ENCODE measurements at regions not wholly inside any gene's neighbourhood (a gene's known extent, or its start where the extent isn't known, plus 50 kb on each side); places are given as distances from the start of the nearest gene placed in this dataset.

DNA sequence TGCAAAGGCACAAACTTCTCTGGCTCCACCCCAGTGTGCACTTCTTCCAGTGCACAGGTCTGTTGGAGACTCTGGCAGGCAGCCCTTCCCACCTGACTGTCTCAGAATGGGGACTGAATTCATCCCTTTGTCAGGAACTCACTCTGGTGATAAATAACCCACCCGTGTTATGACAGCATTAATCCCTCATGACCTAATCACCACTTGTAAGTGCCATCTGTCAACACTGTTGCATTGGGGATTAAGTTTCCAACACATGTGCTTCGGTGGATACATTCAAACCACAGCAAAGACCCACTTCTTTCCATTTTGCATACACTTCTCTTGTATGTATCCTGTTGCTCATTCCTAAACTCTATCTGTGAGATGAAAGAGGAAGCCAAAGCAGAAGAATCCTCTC is 1002.9 kb upstream of the IGFBP7 start:
- Mint-ChIP-seq H3K9me3 (peaks cover 12% of the 10 kb centered on the region), H3K36me3 (ENCODE audit: low read depth) (no peaks in the 10 kb centered on the region), H3K4me3 (no peak overlapping the region), H3K27me3 (no peaks in the 10 kb centered on the region), H3K4me1 (no peaks in the 10 kb centered on the region), H3K27ac (no peak overlapping the region)
- ATAC-seq (no peak), DNase-seq (no peak)

DNA sequence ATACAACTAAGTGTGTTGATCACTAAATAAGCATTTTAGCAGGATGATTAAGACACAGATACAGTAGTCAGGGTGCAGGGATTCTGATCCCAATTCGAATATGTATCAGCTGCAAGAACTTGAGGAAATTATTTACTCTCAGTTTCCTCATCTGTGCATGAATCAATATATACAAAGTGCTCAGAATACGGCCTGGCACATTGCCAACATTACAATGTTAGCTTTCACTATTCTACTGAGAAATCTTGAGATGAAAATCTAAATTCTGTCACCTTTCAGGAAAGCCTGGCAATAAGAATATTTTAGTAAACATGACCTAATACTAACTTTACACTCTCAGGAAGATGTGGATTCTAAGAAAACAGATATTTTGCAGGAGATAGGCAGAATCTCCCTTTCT is 1001.6 kb upstream of the IGFBP7 start:
- ATAC-seq (no peak), DNase-seq (no peak)
- Mint-ChIP-seq H3K27me3 (no peaks in the 10 kb centered on the region), H3K4me1 (no peaks in the 10 kb centered on the region), H3K9me3 (peaks cover 10% of the 10 kb centered on the region), H3K4me3 (no peak overlapping the region), H3K27ac (no peak overlapping the region), H3K36me3 (ENCODE audit: low read depth) (no peaks in the 10 kb centered on the region)

DNA sequence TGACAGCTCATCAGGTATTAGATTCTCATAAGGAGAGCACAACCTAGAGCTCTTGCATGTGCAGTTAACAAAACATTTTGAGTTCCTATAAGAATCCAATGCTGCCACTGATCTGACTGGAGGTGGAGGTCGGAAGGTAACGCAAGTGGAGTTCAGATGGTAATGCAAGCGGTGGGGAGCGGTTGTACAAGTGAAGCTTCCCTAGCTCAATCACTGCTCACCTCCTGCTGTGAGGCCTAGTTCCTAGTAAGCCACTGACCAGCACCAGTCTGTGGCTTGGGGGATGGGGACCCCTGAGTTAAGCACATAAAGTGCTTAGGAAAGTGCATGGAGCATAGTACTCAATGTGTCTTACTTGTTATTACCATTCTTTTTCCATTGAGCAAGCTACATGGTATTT is 983.2 kb upstream of the IGFBP7 start:
- DNase-seq: no peak
- H3K9me3 Mint-ChIP-seq: no peaks in the 10 kb centered on the region
- no peaks in the 10 kb centered on the region for H3K36me3 Mint-ChIP-seq (ENCODE audit: low read depth)
- no peak overlapping the region for H3K27ac Mint-ChIP-seq
- no peaks in the 10 kb centered on the region for H3K27me3 Mint-ChIP-seq
- H3K4me3 Mint-ChIP-seq: no peak overlapping the region
- H3K4me1 Mint-ChIP-seq: no peaks in the 10 kb centered on the region
- ATAC-seq: no peak

DNA sequence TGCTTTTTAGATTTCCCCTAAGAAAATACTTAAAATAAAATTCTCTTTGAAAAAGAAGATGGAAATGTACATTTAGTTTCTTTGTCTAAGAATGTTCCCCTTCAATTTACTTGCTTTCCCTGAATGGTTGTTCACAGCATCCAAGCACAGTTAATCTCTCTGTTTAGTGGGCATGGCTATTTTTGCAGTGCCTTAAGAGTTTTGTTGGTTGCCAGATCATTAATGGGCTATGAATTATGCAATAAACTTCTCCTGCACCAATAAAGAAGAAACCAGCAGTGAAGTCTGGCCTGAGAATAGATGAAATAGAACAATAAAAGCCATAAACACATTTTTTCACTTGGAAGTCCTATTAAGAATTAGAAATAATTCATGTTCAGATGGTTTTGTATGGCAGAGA is 980.4 kb upstream of the IGFBP7 start:
- Mint-ChIP-seq H3K4me3 (no peak overlapping the region), H3K9me3 (peaks cover 6% of the 10 kb centered on the region), H3K36me3 (ENCODE audit: low read depth) (no peaks in the 10 kb centered on the region), H3K27me3 (no peaks in the 10 kb centered on the region), H3K27ac (no peak overlapping the region), H3K4me1 (no peaks in the 10 kb centered on the region)
- DNase-seq (no peak), ATAC-seq (no peak)

DNA sequence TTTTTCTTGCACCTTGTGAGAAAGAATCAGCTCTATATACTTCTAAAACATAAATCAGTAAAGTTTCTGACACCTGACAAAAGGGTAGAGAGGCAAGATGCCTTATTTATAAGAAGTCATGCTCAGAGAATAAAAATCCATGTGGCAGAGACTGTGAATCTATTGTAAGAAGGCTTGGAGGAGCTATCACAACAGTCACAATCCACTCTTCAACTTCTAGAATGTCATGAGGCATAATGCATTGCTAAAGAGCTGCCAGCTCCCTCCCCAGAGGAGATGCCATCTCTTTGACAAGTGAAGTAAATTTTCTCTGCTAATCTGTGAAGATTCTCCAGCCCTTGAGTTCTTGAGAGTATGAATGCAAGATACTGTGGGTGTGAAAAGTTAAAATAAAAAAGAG is 971.2 kb upstream of the IGFBP7 start:
- no peaks in the 10 kb centered on the region for H3K27me3 Mint-ChIP-seq
- H3K36me3 Mint-ChIP-seq (ENCODE audit: low read depth): no peaks in the 10 kb centered on the region
- DNase-seq: no peak
- no peak for ATAC-seq
- H3K4me3 Mint-ChIP-seq: no peak overlapping the region
- peaks cover 30% of the 10 kb centered on the region for H3K9me3 Mint-ChIP-seq
- H3K27ac Mint-ChIP-seq: no peak overlapping the region
- no peaks in the 10 kb centered on the region for H3K4me1 Mint-ChIP-seq

DNA sequence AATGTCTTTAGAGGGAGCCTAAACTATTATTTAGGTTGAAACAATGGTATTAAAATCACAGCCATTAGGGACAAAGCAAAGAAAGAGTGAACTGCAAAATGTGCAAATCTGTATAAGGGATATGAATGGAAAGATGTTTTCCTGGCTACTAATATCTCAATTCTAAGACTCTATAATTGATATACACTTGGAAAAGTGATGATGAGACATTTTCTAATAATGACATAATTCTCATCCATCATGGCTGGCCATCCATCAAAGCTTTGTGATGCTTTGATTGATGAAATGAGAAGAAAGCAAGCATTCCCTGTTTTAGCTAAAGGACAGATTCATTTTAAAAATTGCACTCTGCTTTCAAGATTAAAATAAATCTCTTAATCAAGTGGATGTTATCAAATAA is 965.5 kb upstream of the IGFBP7 start:
- no peak overlapping the region for H3K27ac Mint-ChIP-seq
- H3K4me1 Mint-ChIP-seq: no peaks in the 10 kb centered on the region
- no peaks in the 10 kb centered on the region for H3K36me3 Mint-ChIP-seq (ENCODE audit: low read depth)
- no peak overlapping the region for H3K4me3 Mint-ChIP-seq
- DNase-seq: no peak
- no peaks in the 10 kb centered on the region for H3K27me3 Mint-ChIP-seq
- peaks cover 21% of the 10 kb centered on the region for H3K9me3 Mint-ChIP-seq
- ATAC-seq: no peak

DNA sequence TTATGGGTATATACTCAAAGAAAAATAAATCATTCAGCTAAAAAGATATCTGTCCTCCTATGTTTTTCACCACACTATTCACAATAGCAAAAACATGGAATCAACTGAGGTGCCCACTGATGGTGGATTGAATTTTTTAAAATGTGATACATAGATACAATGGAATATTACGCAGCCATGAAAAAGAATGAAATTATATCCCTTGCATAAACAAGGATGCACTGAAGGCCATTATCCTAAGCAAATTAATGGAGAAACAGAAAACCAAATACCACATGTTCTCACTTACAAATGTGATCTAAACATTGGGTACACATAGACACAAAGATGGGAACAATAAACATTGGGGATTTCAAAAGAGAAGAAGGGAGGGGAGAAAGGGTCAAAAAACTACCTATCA is 964.2 kb upstream of the IGFBP7 start:
- no peak overlapping the region for H3K4me3 Mint-ChIP-seq
- no peaks in the 10 kb centered on the region for H3K36me3 Mint-ChIP-seq (ENCODE audit: low read depth)
- no peak for DNase-seq
- no peaks in the 10 kb centered on the region for H3K27me3 Mint-ChIP-seq
- no peak overlapping the region for H3K27ac Mint-ChIP-seq
- H3K9me3 Mint-ChIP-seq: peaks cover 17% of the 10 kb centered on the region
- no peak for ATAC-seq
- H3K4me1 Mint-ChIP-seq: no peaks in the 10 kb centered on the region

DNA sequence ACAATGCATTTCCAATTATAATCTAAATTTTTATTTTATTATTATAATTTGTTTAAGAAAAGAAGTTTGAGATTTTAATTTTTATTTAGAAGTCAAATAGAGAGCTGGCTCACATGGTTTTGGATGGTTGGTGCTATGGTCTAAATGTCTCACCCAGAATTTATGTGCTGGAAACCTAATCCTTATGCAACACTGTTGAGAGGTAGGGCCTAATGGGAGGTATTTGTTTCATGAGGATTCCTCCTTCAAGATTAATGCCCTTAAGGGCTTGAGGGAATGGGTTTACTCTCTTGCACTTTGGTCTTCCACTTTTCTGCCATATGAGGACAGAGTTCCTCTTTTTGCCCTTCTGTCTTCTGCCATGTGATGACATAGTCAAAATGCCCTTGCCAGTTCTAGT is 960.5 kb upstream of the IGFBP7 start:
- Mint-ChIP-seq H3K36me3 (ENCODE audit: low read depth) (no peaks in the 10 kb centered on the region), H3K27me3 (no peaks in the 10 kb centered on the region), H3K9me3 (peaks cover 10% of the 10 kb centered on the region), H3K27ac (no peak overlapping the region), H3K4me1 (no peaks in the 10 kb centered on the region), H3K4me3 (no peak overlapping the region)
- no peak for DNase-seq
- ATAC-seq: no peak

DNA sequence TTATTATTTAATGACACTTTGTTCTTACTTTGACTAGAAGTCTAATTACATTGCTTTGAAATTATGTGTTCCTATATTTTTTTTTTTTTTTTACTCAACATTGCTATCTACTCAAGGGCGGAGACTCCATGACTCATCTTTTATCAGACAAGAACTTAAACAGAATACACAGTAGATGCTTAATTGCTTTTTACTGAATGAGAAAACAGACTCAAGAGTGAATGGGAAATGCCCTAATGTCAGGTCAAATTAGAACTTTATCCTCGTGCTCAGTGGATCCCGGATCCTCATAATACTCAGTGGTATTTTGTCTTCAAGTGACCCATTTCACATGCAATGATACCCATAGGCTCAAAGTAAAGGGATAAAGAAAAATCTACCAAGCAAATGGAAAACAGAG is 954.5 kb upstream of the IGFBP7 start:
- Mint-ChIP-seq H3K27me3 (no peaks in the 10 kb centered on the region), H3K4me3 (no peak overlapping the region), H3K36me3 (ENCODE audit: low read depth) (no peaks in the 10 kb centered on the region), H3K27ac (no peak overlapping the region), H3K9me3 (no peaks in the 10 kb centered on the region), H3K4me1 (no peaks in the 10 kb centered on the region)
- no peak for DNase-seq
- ATAC-seq: no peak

DNA sequence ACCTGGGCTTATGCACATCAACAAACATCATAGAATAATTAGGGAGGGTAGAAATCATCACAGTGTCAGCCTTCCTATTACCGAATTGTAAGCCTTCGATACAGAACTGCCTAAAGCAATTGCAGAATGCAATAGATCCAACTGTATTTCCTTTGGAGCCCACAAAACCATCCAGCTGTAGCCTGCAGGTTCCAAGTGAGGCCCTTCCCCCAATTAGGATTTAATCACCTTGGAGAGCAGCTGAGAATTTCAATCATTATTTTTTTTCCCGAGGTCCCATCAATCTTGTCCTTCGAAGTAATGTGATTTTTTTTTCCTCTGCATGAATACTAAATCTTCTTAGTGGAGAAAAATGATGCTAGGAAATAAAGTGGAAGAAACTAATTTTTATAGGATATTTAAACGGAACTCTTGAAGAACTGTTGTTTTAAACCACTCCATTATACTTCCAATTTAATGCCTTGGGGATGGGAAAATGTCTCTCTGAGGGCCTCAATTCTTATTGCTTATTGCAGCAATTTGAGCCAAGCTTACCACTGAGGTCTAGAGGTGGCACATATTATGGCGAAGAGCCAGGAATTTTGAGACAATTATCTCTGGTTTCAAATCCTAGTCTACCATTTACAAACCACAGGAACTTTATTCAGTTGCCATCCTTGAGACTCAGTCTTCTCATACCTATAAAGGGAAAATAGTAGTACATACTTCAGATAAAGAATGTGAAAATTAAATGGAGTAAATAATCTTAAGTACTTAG is 953.4 kb upstream of the IGFBP7 start:
- Mint-ChIP-seq H3K36me3 (ENCODE audit: low read depth) (no peaks in the 10 kb centered on the region), H3K27ac (no peak overlapping the region), H3K27me3 (no peaks in the 10 kb centered on the region), H3K4me1 (no peaks in the 10 kb centered on the region), H3K9me3 (no peaks in the 10 kb centered on the region), H3K4me3 (no peak overlapping the region)
- ATAC-seq (no peak), DNase-seq (no peak)

DNA sequence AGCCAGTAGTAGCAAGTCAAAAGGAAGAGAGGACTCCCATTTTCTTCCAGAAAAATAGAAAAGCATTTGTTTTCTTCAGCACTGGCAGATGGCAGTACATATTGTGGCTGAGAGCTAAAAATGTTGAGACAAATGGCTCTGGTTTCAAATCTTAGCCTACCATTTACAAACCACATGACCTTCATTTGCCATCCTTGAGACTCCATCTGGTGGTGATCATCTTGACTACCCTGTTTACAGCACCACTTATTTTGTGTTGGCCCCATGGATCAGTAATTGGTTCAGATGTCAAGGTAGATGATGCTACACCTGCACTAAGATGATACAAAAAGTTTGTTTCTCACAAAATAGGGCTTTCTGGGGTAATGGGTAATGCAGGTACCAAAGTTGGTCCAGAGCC is 951.8 kb upstream of the IGFBP7 start:
- no peaks in the 10 kb centered on the region for H3K9me3 Mint-ChIP-seq
- no peak overlapping the region for H3K4me3 Mint-ChIP-seq
- no peak overlapping the region for H3K27ac Mint-ChIP-seq
- no peaks in the 10 kb centered on the region for H3K4me1 Mint-ChIP-seq
- DNase-seq (no peak), ATAC-seq (no peak)
- H3K36me3 Mint-ChIP-seq (ENCODE audit: low read depth): no peaks in the 10 kb centered on the region
- no peaks in the 10 kb centered on the region for H3K27me3 Mint-ChIP-seq

DNA sequence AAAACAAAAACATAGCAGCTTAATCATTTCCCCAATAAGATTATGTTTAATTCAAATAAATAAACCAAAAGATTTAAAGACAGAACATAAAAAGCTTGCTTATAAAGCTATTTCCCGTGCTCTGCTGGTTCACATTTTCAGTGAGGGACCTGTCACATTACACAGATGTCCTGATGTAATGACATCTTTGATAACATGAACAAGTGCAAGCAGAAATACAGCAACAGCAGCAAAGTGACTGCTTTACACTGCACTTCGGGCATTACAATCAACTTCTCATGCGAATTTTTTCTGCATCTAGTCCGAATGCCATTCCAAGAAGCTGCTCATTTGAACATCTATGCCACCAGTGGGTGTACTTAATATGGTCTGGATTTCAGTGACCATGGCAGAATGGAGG is 940.3 kb upstream of the IGFBP7 start:
- ATAC-seq (no peak), DNase-seq (no peak)
- no peak overlapping the region for H3K27ac Mint-ChIP-seq
- no peaks in the 10 kb centered on the region for H3K36me3 Mint-ChIP-seq (ENCODE audit: low read depth)
- no peak overlapping the region for H3K4me3 Mint-ChIP-seq
- no peaks in the 10 kb centered on the region for H3K27me3 Mint-ChIP-seq
- no peaks in the 10 kb centered on the region for H3K4me1 Mint-ChIP-seq
- peaks cover 8% of the 10 kb centered on the region for H3K9me3 Mint-ChIP-seq

DNA sequence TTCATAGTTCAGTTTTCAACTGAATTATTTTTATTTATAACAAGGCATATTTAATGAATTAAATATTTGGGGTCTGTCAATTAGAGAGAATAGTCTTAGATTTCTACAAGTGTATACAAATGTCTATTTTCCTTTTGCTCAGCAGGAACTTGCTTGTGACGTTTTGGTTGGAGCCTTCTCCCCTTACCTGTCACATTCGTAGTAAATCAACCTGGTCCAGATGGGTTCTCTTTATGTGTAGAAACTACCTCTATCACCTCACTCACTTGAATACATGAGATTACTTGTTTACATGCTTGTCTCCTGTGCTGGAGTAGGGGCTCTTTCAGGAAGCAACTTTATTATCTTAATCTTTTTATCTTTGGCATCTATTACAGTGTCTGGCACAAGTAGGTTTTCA is 938.3 kb upstream of the IGFBP7 start:
- no peak for ATAC-seq
- H3K36me3 Mint-ChIP-seq (ENCODE audit: low read depth): no peaks in the 10 kb centered on the region
- no peak overlapping the region for H3K27ac Mint-ChIP-seq
- peaks cover 4% of the 10 kb centered on the region for H3K9me3 Mint-ChIP-seq
- no peak overlapping the region for H3K4me3 Mint-ChIP-seq
- no peak for DNase-seq
- H3K27me3 Mint-ChIP-seq: no peaks in the 10 kb centered on the region
- H3K4me1 Mint-ChIP-seq: no peaks in the 10 kb centered on the region

DNA sequence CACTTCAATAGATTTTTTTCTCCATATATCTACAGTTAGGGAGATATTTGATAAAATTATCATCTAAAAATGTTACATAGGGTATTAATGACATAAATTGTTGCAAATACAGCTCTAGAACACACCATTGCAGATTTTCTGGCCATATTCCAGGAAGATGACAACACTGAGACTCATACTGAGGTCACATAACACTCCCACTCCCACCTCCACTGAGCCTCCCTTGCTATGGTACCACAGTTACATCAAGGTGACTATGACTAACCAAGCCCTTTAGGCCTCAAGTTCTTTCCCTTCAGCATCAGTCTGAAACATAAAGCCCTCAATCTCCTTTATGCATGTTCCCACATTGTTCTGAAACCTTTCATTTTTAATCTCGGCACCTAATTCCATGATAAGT is 932.0 kb upstream of the IGFBP7 start:
- peaks cover 19% of the 10 kb centered on the region for H3K9me3 Mint-ChIP-seq
- ATAC-seq (no peak), DNase-seq (no peak)
- no peak overlapping the region for H3K4me3 Mint-ChIP-seq
- no peak overlapping the region for H3K27ac Mint-ChIP-seq
- no peaks in the 10 kb centered on the region for H3K27me3 Mint-ChIP-seq
- H3K4me1 Mint-ChIP-seq: no peaks in the 10 kb centered on the region
- H3K36me3 Mint-ChIP-seq (ENCODE audit: low read depth): no peaks in the 10 kb centered on the region

DNA sequence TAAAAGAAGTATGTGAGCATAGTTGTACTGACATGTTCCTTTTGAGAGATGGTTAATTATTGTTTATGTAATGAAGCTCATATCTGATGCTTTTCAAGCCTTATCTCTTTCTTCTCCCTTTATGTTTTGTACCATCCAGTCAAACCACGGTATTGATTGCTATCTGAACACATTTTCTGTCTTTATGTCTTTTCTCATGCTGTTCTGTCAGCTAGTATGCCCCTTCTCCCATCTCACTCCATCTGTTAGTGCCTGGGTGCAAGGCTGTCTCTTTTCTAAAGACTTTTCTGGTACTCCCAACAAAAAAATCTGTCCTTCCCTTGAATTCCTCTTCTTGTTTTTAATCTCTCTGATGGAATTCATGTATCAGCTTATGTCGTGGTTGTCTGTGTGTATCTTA is 883.8 kb upstream of the IGFBP7 start:
- H3K27me3 Mint-ChIP-seq: no peaks in the 10 kb centered on the region
- no peaks in the 10 kb centered on the region for H3K36me3 Mint-ChIP-seq (ENCODE audit: low read depth)

DNA sequence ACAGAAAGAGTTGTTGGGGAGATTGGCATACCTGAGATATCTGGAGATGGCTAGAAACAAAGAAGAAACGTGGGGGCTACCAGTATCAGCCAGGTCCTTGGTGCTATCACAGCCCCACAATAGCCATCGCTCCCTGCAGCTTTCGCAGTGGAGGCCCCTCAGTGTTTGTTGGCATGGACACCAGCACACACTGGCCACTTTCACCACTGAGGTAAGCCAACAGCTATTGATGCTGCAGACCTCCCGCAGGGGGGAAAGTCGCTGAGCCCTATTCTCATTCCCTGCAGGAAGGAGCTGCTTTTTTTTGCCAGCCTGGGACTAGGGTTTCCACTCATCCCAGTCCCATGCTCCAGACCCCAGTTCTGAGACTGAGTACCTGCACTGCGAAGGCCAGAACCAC is 879.2 kb upstream of the IGFBP7 start:
- Mint-ChIP-seq H3K9me3 (peaks cover 10% of the 10 kb centered on the region), H3K27ac (no peak overlapping the region), H3K27me3 (no peaks in the 10 kb centered on the region), H3K4me3 (no peak overlapping the region), H3K4me1 (no peaks in the 10 kb centered on the region), H3K36me3 (ENCODE audit: low read depth) (no peaks in the 10 kb centered on the region)
- DNase-seq (no peak), ATAC-seq (no peak)

More for the DNA sequence above, 883.8 kb upstream of the IGFBP7 start:
- Mint-ChIP-seq H3K9me3 (peaks cover 13% of the 10 kb centered on the region), H3K4me1 (no peaks in the 10 kb centered on the region), H3K27ac (no peak overlapping the region), H3K4me3 (no peak overlapping the region)
- no peak for DNase-seq
- no peak for ATAC-seq

Measured in activated naive CD8-positive, alpha-beta T cell treated with anti-CD3 and anti-CD28 coated beads, Interleukin-2, amount 50 U/mL, for 24 hours (primary cell).